ENCODE measurements at regions not wholly inside any gene's neighbourhood (a gene's known extent, or its start where the extent isn't known, plus 50 kb on each side); places are given as distances from the start of the nearest gene placed in this dataset.
"Not testable (repeated sequence)": the region's sequence is repeated elsewhere in the genome, so short reads cannot be mapped to it uniquely, and the experiment has no call there.

- TF ChIP-seq CTCF (conservative IDR thresholded peaks at IDR 0.05; ENCODE audit: control insufficient read depth, insufficient read depth, low read depth, low read length): no peak
- DNase-seq (ENCODE audit: low read depth): peak; percentile 5
- H3K4me3 ChIP-seq (ENCODE audit: control insufficient read depth, low read depth, low read length): no peak overlapping the region
Observed at GRCh38 chr7:145698526-145699262, 417.9 kb upstream of the CNTNAP2 start.

GRCh38 chr7:145697412-145698107, 419.0 kb upstream of the CNTNAP2 start:
- H3K4me3 ChIP-seq (ENCODE audit: control insufficient read depth, low read depth, low read length); DNase-seq (ENCODE audit: low read depth): not testable (repeated sequence)

- TF ChIP-seq CTCF (conservative IDR thresholded peaks at IDR 0.05; ENCODE audit: control insufficient read depth, insufficient read depth, low read depth, low read length): no peak
- no peak for DNase-seq (ENCODE audit: low read depth)
- no peak overlapping the region for H3K4me3 ChIP-seq (ENCODE audit: control insufficient read depth, low read depth, low read length)
Observed at GRCh38 chr7:145696071-145696470, 420.5 kb upstream of the CNTNAP2 start.

- peak; percentile 14 for DNase-seq (ENCODE audit: low read depth)
- no peak for TF ChIP-seq CTCF (conservative IDR thresholded peaks at IDR 0.05; ENCODE audit: control insufficient read depth, insufficient read depth, low read depth, low read length)
- no peak overlapping the region for H3K4me3 ChIP-seq (ENCODE audit: control insufficient read depth, low read depth, low read length)
Observed at GRCh38 chr7:145692237-145692950, 424.2 kb upstream of the CNTNAP2 start.

- no peak overlapping the region for H3K4me3 ChIP-seq (ENCODE audit: control insufficient read depth, low read depth, low read length)
- TF ChIP-seq CTCF (conservative IDR thresholded peaks at IDR 0.05; ENCODE audit: control insufficient read depth, insufficient read depth, low read depth, low read length): no peak
- DNase-seq (ENCODE audit: low read depth): no peak
Observed at GRCh38 chr7:145691377-145691914, 425.2 kb upstream of the CNTNAP2 start.

GRCh38 chr7:145681646-145682045, 435.0 kb upstream of the CNTNAP2 start:
- DNase-seq (ENCODE audit: low read depth): no peak
- H3K4me3 ChIP-seq (ENCODE audit: control insufficient read depth, low read depth, low read length): no peak overlapping the region
- TF ChIP-seq CTCF (conservative IDR thresholded peaks at IDR 0.05; ENCODE audit: control insufficient read depth, insufficient read depth, low read depth, low read length): no peak

- no peak for DNase-seq (ENCODE audit: low read depth)
- TF ChIP-seq CTCF (conservative IDR thresholded peaks at IDR 0.05; ENCODE audit: control insufficient read depth, insufficient read depth, low read depth, low read length): no peak
- no peak overlapping the region for H3K4me3 ChIP-seq (ENCODE audit: control insufficient read depth, low read depth, low read length)
Observed at GRCh38 chr7:145681159-145681558, 435.4 kb upstream of the CNTNAP2 start.

All from fibroblast of mammary gland (primary cell).